ENCODE measurements at regions not wholly inside any gene's neighbourhood (a gene's known extent, or its start where the extent isn't known, plus 50 kb on each side); places are given as distances from the start of the nearest gene placed in this dataset.

- Histone ChIP-seq H3K27me3 (replicated peaks in 1 of 7) (peaks cover 0 to 40% (median 0%) of the 10 kb centered on the region in 7 donors), H3K4me1 (peaks cover 29 to 57% (median 41%) of the 10 kb centered on the region in 6 donors), H3K4me3 (no peak overlapping the region), H3K9me3 (no peaks in the 10 kb centered on the region), H3K27ac (peak overlapping the region in 1 of 8 donors; percentile 7), H3K36me3 (no peaks in the 10 kb centered on the region)
- intact Hi-C loops (cut with DNase I; ENCODE audit: low total_unique reads): loop anchor here (5.0 to 10.0 kb wide), 2 partner anchors 179 to 252 kb away; no protein-coding TSS in a partner anchor
- no peak for TF ChIP-seq POLR2AphosphoS5 (IDR thresholded peaks at IDR 0.05)
- no peak for TF ChIP-seq POLR2A (IDR thresholded peaks at IDR 0.05)
- no peak for TF ChIP-seq CTCF (IDR thresholded peaks at IDR 0.05 in 8 of 11, conservative IDR thresholded peaks at IDR 0.05 in 3 of 11)
- 64 to 79% (median 72%) methylated on average over 3 of the region's 3 CpGs for WGBS, 5 donors
- no peak for DNase-seq
These were observed 51.0 kb upstream of the RCBTB2 start for GRCh38 chr13:48583859-48584311.

GRCh38 chr13:48585456-48585840, 52.6 kb upstream of the RCBTB2 start:
- no peak overlapping the region for H3K27ac ChIP-seq
- 37 to 63% (median 48%) methylated on average over 2 of the region's 2 CpGs for WGBS, 5 donors
- no peak overlapping the region for H3K4me3 ChIP-seq
- no peak for DNase-seq
- peaks cover 0 to 40% (median 0%) of the 10 kb centered on the region in 7 donors for H3K27me3 ChIP-seq (replicated peaks in 1 of 7)
- TF ChIP-seq CTCF (IDR thresholded peaks at IDR 0.05 in 8 of 11, conservative IDR thresholded peaks at IDR 0.05 in 3 of 11) (no peak), POLR2A (IDR thresholded peaks at IDR 0.05) (no peak), POLR2AphosphoS5 (IDR thresholded peaks at IDR 0.05) (no peak)
- intact Hi-C loops (cut with DNase I; ENCODE audit: low total_unique reads): loop anchor here (10.0 kb wide), 1 partner anchor 181 kb away; no protein-coding TSS in a partner anchor
- no peaks in the 10 kb centered on the region for H3K36me3 ChIP-seq
- no peaks in the 10 kb centered on the region for H3K9me3 ChIP-seq
- H3K4me1 ChIP-seq: peaks cover 17 to 41% (median 26%) of the 10 kb centered on the region in 6 donors

- intact Hi-C loops (cut with DNase I; ENCODE audit: low total_unique reads): loop anchor here (10.0 kb wide), 1 partner anchor 182 kb away; no protein-coding TSS in a partner anchor
- Histone ChIP-seq H3K4me1 (peaks cover 17 to 35% (median 25%) of the 10 kb centered on the region in 6 donors), H3K27ac (peak overlapping the region in 3 of 8 donors; percentile 29 to 44 (median 31)), H3K36me3 (no peaks in the 10 kb centered on the region), H3K27me3 (replicated peaks in 1 of 7) (peaks cover 0 to 32% (median 0%) of the 10 kb centered on the region in 7 donors), H3K9me3 (no peaks in the 10 kb centered on the region), H3K4me3 (no peak overlapping the region)
- TF ChIP-seq POLR2AphosphoS5 (IDR thresholded peaks at IDR 0.05): no peak
- TF ChIP-seq CTCF (IDR thresholded peaks at IDR 0.05 in 8 of 11, conservative IDR thresholded peaks at IDR 0.05 in 3 of 11): no peak
- no peak for TF ChIP-seq POLR2A (IDR thresholded peaks at IDR 0.05)
- 13 to 27% (median 21%) methylated on average over 5 of the region's 5 CpGs for WGBS, 5 donors
- no peak for DNase-seq
These were observed 53.8 kb upstream of the RCBTB2 start for GRCh38 chr13:48586591-48587103.

- Histone ChIP-seq H3K4me1 (peaks cover 17 to 41% (median 25%) of the 10 kb centered on the region in 6 donors), H3K9me3 (no peaks in the 10 kb centered on the region), H3K4me3 (no peak overlapping the region), H3K36me3 (no peaks in the 10 kb centered on the region), H3K27ac (no peak overlapping the region), H3K27me3 (replicated peaks in 1 of 7) (peaks cover 0 to 20% (median 0%) of the 10 kb centered on the region in 7 donors)
- TF ChIP-seq CTCF (IDR thresholded peaks at IDR 0.05 in 8 of 11, conservative IDR thresholded peaks at IDR 0.05 in 3 of 11) (no peak), POLR2A (IDR thresholded peaks at IDR 0.05) (no peak), POLR2AphosphoS5 (IDR thresholded peaks at IDR 0.05) (no peak)
- 96 to 100% (median 99%) methylated on average over 2 of the region's 2 CpGs for WGBS, 5 donors
- DNase-seq: no peak
- intact Hi-C loops (cut with DNase I; ENCODE audit: low total_unique reads): loop anchor here (10.0 kb wide), 1 partner anchor 183 kb away; no protein-coding TSS in a partner anchor
These were observed 55.2 kb upstream of the RCBTB2 start for GRCh38 chr13:48588120-48588519.
